A673 (cell line): ENCODE measurements at regions not wholly inside any gene's neighbourhood (a gene's known extent, or its start where the extent isn't known, plus 50 kb on each side); places are given as distances from the start of the nearest gene placed in this dataset.
"Not testable (repeated sequence)": the region's sequence is repeated elsewhere in the genome, so short reads cannot be mapped to it uniquely, and the experiment has no call there.

Source experiments
- BruUV-seq: library from RNA; stranded (reverse); fragments of 400-500 nt; replicated peaks from 2 replicates; lab custom pipeline; 2021; lab: Mats Ljungman, UMichigan
- CTCF ChIA-PET: fragments of 300-600 bp; sonication (Branson Sonifier 250); formaldehyde crosslinking; loops from one replicate; lab custom pipeline; 2022; ENCODE audit warnings: antibody characterized with exemption; lab: Charles Lee
- POLR2A ChIA-PET: fragments of 300-600 bp; sonication (Branson Sonifier 250); formaldehyde crosslinking; loops from one replicate; lab custom pipeline; 2022; ENCODE audit warnings: antibody characterized with exemption; ENCODE audit not compliant: low non-redundant PET; lab: Charles Lee
- DNase-seq: peaks from one replicate; pipeline ENCODE4 v3.0.0-alpha.2; 2015; ENCODE audit warnings: low spot score
- H3K27ac ChIP-seq: fragments of 200-600 bp; sonication (generic); 2 replicates; pipeline ENCODE4 v1.5.1; 2016; ENCODE audit warnings: mixed run types, low read depth, mild to moderate bottlenecking, mixed read lengths, antibody characterized with exemption, low read length; ENCODE audit not compliant: poor library complexity, severe bottlenecking
- H3K27me3 ChIP-seq: fragments of 200-600 bp; sonication (generic); replicated peaks from 2 replicates; pipeline ENCODE4 v1.6.1; 2017; ENCODE audit warnings: mixed run types, low read depth, mild to moderate bottlenecking, mixed read lengths, antibody characterized with exemption, low read length; ENCODE audit not compliant: insufficient read depth, poor library complexity
- H3K36me3 ChIP-seq: fragments of 200-600 bp; sonication (generic); 2 replicates; pipeline ENCODE4 v1.6.1; 2016; ENCODE audit warnings: mixed run types, mild to moderate bottlenecking, mixed read lengths, antibody characterized with exemption, low read length; ENCODE audit not compliant: insufficient read depth, poor library complexity, severe bottlenecking
- H3K4me1 ChIP-seq: fragments of 200-600 bp; sonication (generic); 2 replicates; pipeline ENCODE4 v1.6.1; 2017; ENCODE audit warnings: mixed run types, mild to moderate bottlenecking, mixed read lengths, antibody characterized with exemption, low read length; ENCODE audit not compliant: insufficient read depth, poor library complexity, severe bottlenecking
- H3K4me3 ChIP-seq: fragments of 200-600 bp; sonication (generic); 2 replicates; pipeline ENCODE4 v1.5.1; 2016; ENCODE audit warnings: low read depth, mixed run types, mild to moderate bottlenecking, mixed read lengths, low read length; ENCODE audit not compliant: poor library complexity, severe bottlenecking
- H3K9me3 ChIP-seq: fragments of 200-600 bp; sonication (generic); 2 replicates; pipeline ENCODE4 v1.6.1; 2016; ENCODE audit warnings: mixed run types, low read depth, mild to moderate bottlenecking, mixed read lengths, antibody characterized with exemption, low read length; ENCODE audit not compliant: poor library complexity, severe bottlenecking
- CTCF ChIP-seq: fragments of 300-800, 200-600 bp; sonication (generic); conservative IDR thresholded peaks from 2 replicates; pipeline ENCODE4 v1.5.1; 2017; ENCODE audit warnings: low read depth, mild to moderate bottlenecking, antibody characterized with exemption, low read length, moderate library complexity, mixed read lengths
- EZH2 ChIP-seq: fragments of 200-600 bp; sonication (generic); IDR thresholded peaks from 2 replicates; pipeline ENCODE4 v1.6.1; 2017; ENCODE audit warnings: borderline replicate concordance, low read depth, mild to moderate bottlenecking, mixed read lengths, antibody characterized with exemption, low read length; ENCODE audit not compliant: poor library complexity, severe bottlenecking
- intact Hi-C: fragments of 100-400 bp; cut with micrococcal nuclease; formaldehyde crosslinking; loops from one replicate; pipeline ENCODE4 v1.10.0; 2022; ENCODE audit not compliant: unreplicated experiment

- H3K27me3 ChIP-seq = no peaks in the 10 kb centered on the region
- DNase-seq = peak; percentile 0
- H3K4me3 ChIP-seq = no peak overlapping the region
- H3K27ac ChIP-seq = no peak overlapping the region
- intact Hi-C loops = no loop called here
- H3K9me3 ChIP-seq = no peaks in the 10 kb centered on the region
- CTCF ChIA-PET = no interaction called here
- POLR2A ChIA-PET = no interaction called here
- no peaks in the 10 kb centered on the region for H3K36me3 ChIP-seq
- H3K4me1 ChIP-seq = no peaks in the 10 kb centered on the region
- TF ChIP-seq EZH2 (no peak), CTCF (no peak)
- no TSS peak for BruUV-seq
Measured at GRCh38 chr14:80047761-80048160, 163.5 kb downstream of the DIO2 start.

- CTCF ChIA-PET = no interaction called here
- Histone ChIP-seq H3K27me3 (no peaks in the 10 kb centered on the region), H3K4me1 (no peaks in the 10 kb centered on the region), H3K36me3 (no peaks in the 10 kb centered on the region), H3K4me3 (no peak overlapping the region), H3K27ac (no peak overlapping the region), H3K9me3 (no peaks in the 10 kb centered on the region)
- intact Hi-C loops = no loop called here
- POLR2A ChIA-PET = no interaction called here
- TF ChIP-seq EZH2 (no peak), CTCF (no peak)
- no TSS peak for BruUV-seq
- DNase-seq = no peak
Measured at GRCh38 chr14:80037349-80037748, 174.0 kb downstream of the DIO2 start.

- intact Hi-C loops = no loop called here
- TF ChIP-seq CTCF = no peak
- no peak for TF ChIP-seq EZH2
- Histone ChIP-seq H3K4me3 (no peak overlapping the region), H3K27me3 (no peaks in the 10 kb centered on the region), H3K36me3 (no peaks in the 10 kb centered on the region), H3K4me1 (no peaks in the 10 kb centered on the region), H3K27ac (no peak overlapping the region), H3K9me3 (no peaks in the 10 kb centered on the region)
- no TSS peak for BruUV-seq
- POLR2A ChIA-PET = no interaction called here
- CTCF ChIA-PET = no interaction called here
- DNase-seq = no peak
Measured at GRCh38 chr14:80024417-80024816, 186.9 kb downstream of the DIO2 start.

- H3K4me1 ChIP-seq, H3K4me3 ChIP-seq, DNase-seq, intact Hi-C loops, H3K9me3 ChIP-seq, CTCF ChIA-PET, H3K36me3 ChIP-seq, POLR2A ChIA-PET, H3K27ac ChIP-seq, H3K27me3 ChIP-seq, BruUV-seq: not testable (repeated sequence)
Measured at GRCh38 chr14:80018476-80018875, 192.8 kb downstream of the DIO2 start.
